ENCODE measurements at regions not wholly inside any gene's neighbourhood (a gene's known extent, or its start where the extent isn't known, plus 50 kb on each side); places are given as distances from the start of the nearest gene placed in this dataset.

- no peak for TF ChIP-seq CTCF (IDR thresholded peaks at IDR 0.05; ENCODE audit: extremely low read depth in 1 of 2, insufficient read depth in 1 of 2, low read depth in 1 of 2, low read length in 2 of 2)
- no peak for TF ChIP-seq MAX (IDR thresholded peaks at IDR 0.05; ENCODE audit: insufficient read depth, insufficient read length)
- no peak for TF ChIP-seq POLR2A (IDR thresholded peaks at IDR 0.05; ENCODE audit: low read depth, low read length)
- TF ChIP-seq FOS (IDR thresholded peaks at IDR 0.05; ENCODE audit: borderline replicate concordance, insufficient read depth, low read length), result no peak
- no peak for TF ChIP-seq POLR2AphosphoS5 (IDR thresholded peaks at IDR 0.05; ENCODE audit: insufficient read depth, low read depth, low read length)
- TF ChIP-seq MYC (IDR thresholded peaks at IDR 0.05; ENCODE audit: low read depth, low read length), result no peak
- TF ChIP-seq EZH2 (IDR thresholded peaks at IDR 0.05; ENCODE audit: borderline replicate concordance, low read depth, low read length, severe bottlenecking), result no peak
- TF ChIP-seq GATA2 (IDR thresholded peaks at IDR 0.05; ENCODE audit: insufficient read depth, insufficient read length, low read depth, low read length), result no peak
- no peak for TF ChIP-seq JUN (IDR thresholded peaks at IDR 0.05; ENCODE audit: borderline replicate concordance, insufficient read depth, insufficient read length, low read depth)
Measured at GRCh38 chr17:34201225-34201624, 53.9 kb upstream of the CCL2 start.

Data from endothelial cell of umbilical vein (primary cell).